OCI-LY7 (cell line): ENCODE measurements at regions not wholly inside any gene's neighbourhood (a gene's known extent, or its start where the extent isn't known, plus 50 kb on each side); places are given as distances from the start of the nearest gene placed in this dataset.

Source experiments
- CTCF ChIP-seq: fragments of 200-600 bp; sonication (generic); conservative IDR thresholded peaks from 2 replicates; pipeline ENCODE4 v1.5.1; 2014; ENCODE audit warnings: mild to moderate bottlenecking, antibody characterized with exemption, low read length, moderate library complexity, mixed read lengths
- EZH2phosphoT487 ChIP-seq: fragments of 200-600 bp; sonication (generic); IDR thresholded peaks from 2 replicates; pipeline ENCODE4 v1.6.1; 2018; ENCODE audit warnings: low read depth, borderline replicate concordance, mild to moderate bottlenecking, mixed run types, antibody characterized with exemption, low read length, moderate library complexity, mixed read lengths

GRCh38 chr2:207243601-207244000 lies 77.9 kb upstream of the KLF7 start:
- TF ChIP-seq CTCF (no peak), EZH2phosphoT487 (no peak)
